ENCODE measurements at regions not wholly inside any gene's neighbourhood (a gene's known extent, or its start where the extent isn't known, plus 50 kb on each side); places are given as distances from the start of the nearest gene placed in this dataset.

DNA sequence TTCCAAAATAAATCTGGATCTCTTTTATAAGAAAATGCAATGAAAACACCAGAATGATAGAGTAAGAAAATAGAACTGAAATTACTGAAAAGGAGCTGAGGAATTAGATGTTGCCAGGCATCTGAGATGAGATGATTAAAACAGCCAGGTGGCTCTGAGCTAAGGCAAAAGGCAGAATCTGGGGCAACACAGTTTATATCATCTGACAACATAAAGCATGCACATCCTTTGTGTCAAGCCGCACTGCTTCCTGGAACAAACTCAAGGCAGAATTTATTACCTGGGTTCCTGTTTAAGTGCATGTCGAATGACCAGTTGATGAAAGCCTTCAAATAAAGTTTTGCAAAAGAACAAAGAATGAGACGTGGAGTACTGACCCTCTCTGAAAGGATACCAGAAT, 247.0 kb downstream of the SNX10 start:
- intact Hi-C loops (cut with micrococcal nuclease), result no loop called here
- H3K9me3 Mint-ChIP-seq, result no peaks in the 10 kb centered on the region
- ChIA-PET POLR2A (no interaction called here), CTCF (no interaction called here)
- H3K4me1 Mint-ChIP-seq (ENCODE audit: low read depth), result no peaks in the 10 kb centered on the region
- DNase-seq (no peak), ATAC-seq (no peak)
- no peak overlapping the region for H3K27ac Mint-ChIP-seq
- H3K4me3 Mint-ChIP-seq, result no peak overlapping the region
- no peaks in the 10 kb centered on the region for H3K36me3 Mint-ChIP-seq (ENCODE audit: low read depth)
- TF ChIP-seq, protein P1, sequence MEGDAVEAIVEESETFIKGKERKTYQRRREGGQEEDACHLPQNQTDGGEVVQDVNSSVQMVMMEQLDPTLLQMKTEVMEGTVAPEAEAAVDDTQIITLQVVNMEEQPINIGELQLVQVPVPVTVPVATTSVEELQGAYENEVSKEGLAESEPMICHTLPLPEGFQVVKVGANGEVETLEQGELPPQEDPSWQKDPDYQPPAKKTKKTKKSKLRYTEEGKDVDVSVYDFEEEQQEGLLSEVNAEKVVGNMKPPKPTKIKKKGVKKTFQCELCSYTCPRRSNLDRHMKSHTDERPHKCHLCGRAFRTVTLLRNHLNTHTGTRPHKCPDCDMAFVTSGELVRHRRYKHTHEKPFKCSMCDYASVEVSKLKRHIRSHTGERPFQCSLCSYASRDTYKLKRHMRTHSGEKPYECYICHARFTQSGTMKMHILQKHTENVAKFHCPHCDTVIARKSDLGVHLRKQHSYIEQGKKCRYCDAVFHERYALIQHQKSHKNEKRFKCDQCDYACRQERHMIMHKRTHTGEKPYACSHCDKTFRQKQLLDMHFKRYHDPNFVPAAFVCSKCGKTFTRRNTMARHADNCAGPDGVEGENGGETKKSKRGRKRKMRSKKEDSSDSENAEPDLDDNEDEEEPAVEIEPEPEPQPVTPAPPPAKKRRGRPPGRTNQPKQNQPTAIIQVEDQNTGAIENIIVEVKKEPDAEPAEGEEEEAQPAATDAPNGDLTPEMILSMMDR (IDR thresholded peaks at IDR 0.05), result no peak
- H3K27me3 Mint-ChIP-seq, result peaks cover 23% of the 10 kb centered on the region

GRCh38 chr7:26543340-26543739, 251.7 kb downstream of the SNX10 start:
- H3K9me3 Mint-ChIP-seq, result no peaks in the 10 kb centered on the region
- ChIA-PET POLR2A (no interaction called here), CTCF (no interaction called here)
- H3K36me3 Mint-ChIP-seq (ENCODE audit: low read depth), result no peaks in the 10 kb centered on the region
- H3K4me3 Mint-ChIP-seq, result no peak overlapping the region
- TF ChIP-seq, protein P1 (IDR thresholded peaks at IDR 0.05), result no peak
- DNase-seq, result no peak
- no peak for ATAC-seq
- H3K27ac Mint-ChIP-seq, result no peak overlapping the region
- H3K4me1 Mint-ChIP-seq (ENCODE audit: low read depth), result no peaks in the 10 kb centered on the region
- peaks cover 15% of the 10 kb centered on the region for H3K27me3 Mint-ChIP-seq
- intact Hi-C loops (cut with micrococcal nuclease), result no loop called here

DNA sequence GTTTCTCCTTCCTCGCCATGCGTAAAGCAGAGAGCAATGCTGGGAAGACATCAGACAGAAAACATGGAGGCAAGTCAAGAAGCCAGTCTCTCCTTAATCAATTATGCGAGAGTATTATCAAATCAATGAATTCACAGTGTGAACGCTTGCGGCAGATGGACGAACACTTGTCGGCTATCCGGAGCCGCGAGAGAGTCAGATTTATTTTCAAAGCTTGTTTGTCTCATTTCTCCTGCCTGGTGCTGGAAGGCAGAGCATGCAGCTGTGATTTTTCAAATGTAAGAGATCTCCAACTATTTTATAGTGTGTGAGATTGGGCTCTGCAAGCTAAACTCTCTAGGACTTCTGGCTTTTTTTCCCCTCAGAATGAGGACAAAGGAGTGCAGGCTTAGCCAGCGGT, 252.3 kb downstream of the SNX10 start:
- H3K4me1 Mint-ChIP-seq (ENCODE audit: low read depth), result no peaks in the 10 kb centered on the region
- ATAC-seq (no peak), DNase-seq (no peak)
- ChIA-PET POLR2A (no interaction called here), CTCF (no interaction called here)
- H3K36me3 Mint-ChIP-seq (ENCODE audit: low read depth), result no peaks in the 10 kb centered on the region
- TF ChIP-seq, protein P1 (IDR thresholded peaks at IDR 0.05), result no peak
- peaks cover 19% of the 10 kb centered on the region for H3K27me3 Mint-ChIP-seq
- no peaks in the 10 kb centered on the region for H3K9me3 Mint-ChIP-seq
- no peak overlapping the region for H3K27ac Mint-ChIP-seq
- H3K4me3 Mint-ChIP-seq, result no peak overlapping the region
- intact Hi-C loops (cut with micrococcal nuclease), result no loop called here

DNA sequence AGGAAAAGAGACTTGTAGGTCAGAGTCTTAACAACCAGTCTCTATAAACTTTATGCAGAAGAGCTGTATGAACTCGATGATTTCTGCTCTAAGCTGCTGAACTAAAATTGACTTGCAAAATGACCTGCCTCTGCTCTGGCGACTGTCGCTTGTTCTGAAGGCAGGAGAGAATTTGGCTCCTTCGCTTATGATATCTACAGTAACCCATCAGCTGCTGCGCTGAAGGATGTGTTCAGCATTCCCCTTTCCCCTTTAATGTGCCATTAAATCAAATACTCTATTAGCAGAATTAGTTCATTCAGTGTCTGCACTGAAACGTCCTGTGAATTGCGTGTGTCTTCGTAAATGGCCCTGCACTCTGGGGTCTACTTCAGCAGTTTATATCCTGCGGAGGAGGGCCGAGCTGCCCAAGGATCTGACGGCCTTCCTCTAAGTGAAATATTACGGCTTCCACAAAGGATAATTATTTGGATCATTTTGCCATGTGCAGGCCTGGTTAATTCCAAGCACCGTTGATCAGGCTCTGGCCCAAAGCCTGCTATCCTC, 254.9 kb downstream of the SNX10 start:
- Mint-ChIP-seq H3K27ac (no peak overlapping the region), H3K9me3 (no peaks in the 10 kb centered on the region), H3K4me1 (ENCODE audit: low read depth) (no peaks in the 10 kb centered on the region), H3K36me3 (ENCODE audit: low read depth) (no peaks in the 10 kb centered on the region), H3K4me3 (no peak overlapping the region), H3K27me3 (peaks cover 12% of the 10 kb centered on the region)
- intact Hi-C loops (cut with micrococcal nuclease), result no loop called here
- no peak for ATAC-seq
- ChIA-PET POLR2A (interaction anchor here (0.7 kb wide), 1 partner anchor 126 kb away, joined by 5 read pairs; no protein-coding TSS in a partner anchor), CTCF (no interaction called here)
- no peak for DNase-seq
- TF ChIP-seq, protein P1 (IDR thresholded peaks at IDR 0.05), result no peak

GRCh38 chr7:26547156-26547555, 255.5 kb downstream of the SNX10 start:
- Mint-ChIP-seq H3K9me3 (no peaks in the 10 kb centered on the region), H3K27me3 (peaks cover 10% of the 10 kb centered on the region), H3K4me1 (ENCODE audit: low read depth) (no peaks in the 10 kb centered on the region), H3K27ac (no peak overlapping the region), H3K4me3 (no peak overlapping the region), H3K36me3 (ENCODE audit: low read depth) (no peaks in the 10 kb centered on the region)
- no peak for DNase-seq
- POLR2A ChIA-PET, result no interaction called here
- ATAC-seq, result no peak
- CTCF ChIA-PET, result no interaction called here
- intact Hi-C loops (cut with micrococcal nuclease), result no loop called here
- TF ChIP-seq, protein P1 (IDR thresholded peaks at IDR 0.05), result no peak

Measured in activated CD8-positive, alpha-beta T cell treated with anti-CD3 and anti-CD28 coated beads for 36 hours (primary cell).